Stomach (tissue), 8 donors: ENCODE measurements at regions not wholly inside any gene's neighbourhood (a gene's known extent, or its start where the extent isn't known, plus 50 kb on each side); places are given as distances from the start of the nearest gene placed in this dataset.
A peak's percentile ranks its signal among the peaks of the same experiment; 100 is the strongest.

Experiments used
- DNase-seq, 2 donors: peaks; one replicate each; pipeline versions ENCODE4 v3.0.0 to v3.0.0-alpha.2; 2013 to 2019
- H3K27ac ChIP-seq, 5 donors: fragments of 200-600 bp in 4 of 5; sonication (generic) in 4 of 5; one replicate each; pipeline ENCODE4 v1.5.1; 2013 to 2019; ENCODE audit warnings: mild to moderate bottlenecking in 1 of 5, moderate library complexity in 1 of 5
- H3K27me3 ChIP-seq, 3 donors: fragments of 200-600 bp; sonication (generic); one replicate each; pipeline ENCODE4 v1.5.1; 2017 to 2019; ENCODE audit warnings: mixed run types in 1 of 3
- H3K36me3 ChIP-seq, 4 donors: fragments of 200-600 bp; sonication (generic); 1 replicate in 3 of 4; 2 replicates in 1 of 4; pipeline ENCODE4 v1.5.1; 2016 to 2019
- H3K4me1 ChIP-seq, 4 donors: fragments of 200-600 bp; sonication (generic); one replicate each; pipeline ENCODE4 v1.5.1; 2016 to 2019
- H3K4me3 ChIP-seq, 4 donors: fragments of 200-600 bp; sonication (generic) in 3 of 4; one replicate each; pipeline ENCODE4 v1.5.1; 2016 to 2019; ENCODE audit warnings: mild to moderate bottlenecking in 1 of 4
- H3K9me3 ChIP-seq, 4 donors: fragments of 200-600 bp; sonication (generic); one replicate each; pipeline ENCODE4 v1.5.1; 2016 to 2019
- CTCF ChIP-seq, 7 experiments: fragments of 450-650 bp in 4 of 7; fragments of 200-600 bp in 3 of 7; sonication (generic) in 3 of 7; IDR thresholded peaks; one replicate each; pipeline ENCODE4 v1.5.1; 2016 to 2019; ENCODE audit warnings: antibody characterized with exemption in 7 of 7, control low read depth in 2 of 7, mild to moderate bottlenecking in 1 of 7
- EP300 ChIP-seq: sonication (generic); formaldehyde crosslinking; IDR thresholded peaks from one replicate; pipeline ENCODE4 v1.6.1; 2017; ENCODE audit warnings: antibody characterized with exemption
- POLR2A ChIP-seq, 4 donors: fragments of 450-650 bp; IDR thresholded peaks; one replicate each; pipeline ENCODE4 v1.6.1; 2016; ENCODE audit warnings: antibody characterized with exemption in 4 of 4, control low read depth in 2 of 4, mild to moderate bottlenecking in 1 of 4, moderate library complexity in 1 of 4
- POLR2AphosphoS5 ChIP-seq, 3 donors: sonication (generic); formaldehyde crosslinking; IDR thresholded peaks; one replicate each; pipeline ENCODE4 v1.6.1; 2016; ENCODE audit warnings: antibody characterized with exemption in 3 of 3
- WGBS, 5 donors: extraction: QIAGEN DNeasy Blood & Tissue Kit in 3 of 5; methylation state at CpG; one replicate each; pipeline versions ENCODE4 v1.1.5 to v1.1.7; 2013 to 2018; 5-methylcytosine and 5-hydroxymethylcytosine counted together
- intact Hi-C: fragments of 100-400 bp; cut with DNase I; formaldehyde crosslinking; loops from one replicate; pipeline ENCODE4 v1.15.1; 2023; ENCODE audit warnings: low total_unique reads
- donor health status: healthy with polysubstance abuse.
- donor health status: Bipolar disorder and iron deficiency.
- donor health status: healthy.

GRCh38 chr2:64203858-64204632 is 59.8 kb upstream of the PELI1 start:
- WGBS, 5 donors = 18 to 35% (median 29%) methylated on average over 10 to 12 of the region's 12 CpGs
- H3K9me3 ChIP-seq = no peaks in the 10 kb centered on the region
- no peaks in the 10 kb centered on the region for H3K27me3 ChIP-seq
- H3K27ac ChIP-seq = peak overlapping the region; percentile 47 to 88 (median 85)
- intact Hi-C loops = no loop called here
- TF ChIP-seq POLR2AphosphoS5 (IDR thresholded peaks at IDR 0.05) (peak in 1 of 3 donors; percentile 3), POLR2A (IDR thresholded peaks at IDR 0.05) (no peak), CTCF (IDR thresholded peaks at IDR 0.05) (no peak), EP300 (no peak)
- H3K4me1 ChIP-seq = peaks cover 12 to 42% (median 25%) of the 10 kb centered on the region in 4 donors
- H3K36me3 ChIP-seq = no peaks in the 10 kb centered on the region
- peak overlapping the region in 1 of 4 donors; percentile 22 for H3K4me3 ChIP-seq
- peak in 1 of 2 donors; percentile 82 for DNase-seq

- H3K9me3 ChIP-seq = no peaks in the 10 kb centered on the region
- intact Hi-C loops = no loop called here
- peaks cover 12 to 42% (median 25%) of the 10 kb centered on the region in 4 donors for H3K4me1 ChIP-seq
- no peak overlapping the region for H3K4me3 ChIP-seq
- no peak for TF ChIP-seq POLR2AphosphoS5 (IDR thresholded peaks at IDR 0.05)
- no peak for TF ChIP-seq POLR2A (IDR thresholded peaks at IDR 0.05)
- no peak for TF ChIP-seq EP300
- TF ChIP-seq CTCF (IDR thresholded peaks at IDR 0.05) = no peak
- no peaks in the 10 kb centered on the region for H3K36me3 ChIP-seq
- no peak for DNase-seq
- peak overlapping the region in 4 of 5 donors; percentile 75 to 88 (median 86) for H3K27ac ChIP-seq
- 69 to 79% (median 77%) methylated on average over 6 of the region's 6 CpGs for WGBS, 5 donors
- H3K27me3 ChIP-seq = no peaks in the 10 kb centered on the region
Measured at GRCh38 chr2:64204703-64205102, 60.5 kb upstream of the PELI1 start.

- peak overlapping the region in 1 of 5 donors; percentile 88 for H3K27ac ChIP-seq
- intact Hi-C loops = no loop called here
- no peak overlapping the region for H3K4me3 ChIP-seq
- DNase-seq = no peak
- peaks cover 12 to 43% (median 25%) of the 10 kb centered on the region in 4 donors for H3K4me1 ChIP-seq
- TF ChIP-seq CTCF (IDR thresholded peaks at IDR 0.05) = no peak
- no peak for TF ChIP-seq POLR2A (IDR thresholded peaks at IDR 0.05)
- TF ChIP-seq POLR2AphosphoS5 (IDR thresholded peaks at IDR 0.05) = no peak
- TF ChIP-seq EP300 = no peak
- no peaks in the 10 kb centered on the region for H3K36me3 ChIP-seq
- H3K27me3 ChIP-seq = no peaks in the 10 kb centered on the region
- WGBS, 5 donors = 52 to 80% (median 69%) methylated on average over 2 of the region's 2 CpGs
- H3K9me3 ChIP-seq = no peaks in the 10 kb centered on the region
Measured at GRCh38 chr2:64205415-64205814, 61.2 kb upstream of the PELI1 start.

GRCh38 chr2:64207573-64207972 is 63.4 kb upstream of the PELI1 start:
- no peak for TF ChIP-seq POLR2A (IDR thresholded peaks at IDR 0.05)
- TF ChIP-seq CTCF (IDR thresholded peaks at IDR 0.05) = no peak
- no peak for TF ChIP-seq POLR2AphosphoS5 (IDR thresholded peaks at IDR 0.05)
- TF ChIP-seq EP300 = no peak
- DNase-seq = no peak
- WGBS, 5 donors = 89 to 100% (median 95%) methylated on average over 1 of the region's 1 CpG
- no peak overlapping the region for H3K27ac ChIP-seq
- no peaks in the 10 kb centered on the region for H3K27me3 ChIP-seq
- peaks cover 12 to 47% (median 21%) of the 10 kb centered on the region in 4 donors for H3K4me1 ChIP-seq
- no peaks in the 10 kb centered on the region for H3K36me3 ChIP-seq
- intact Hi-C loops = no loop called here
- no peaks in the 10 kb centered on the region for H3K9me3 ChIP-seq
- H3K4me3 ChIP-seq = no peak overlapping the region
